Activated naive CD4-positive, alpha-beta T cell (primary cell): ENCODE measurements at regions not wholly inside any gene's neighbourhood (a gene's known extent, or its start where the extent isn't known, plus 50 kb on each side); places are given as distances from the start of the nearest gene placed in this dataset.

ENCODE experiments used
- DNase-seq, 4 experiments: peaks; one replicate each; lab custom pipeline; 2025; lab: John Stamatoyannopoulos, UW

GRCh38 chrX:40452031-40452430, 128.7 kb upstream of the ATP6AP2 start:
- no peak for DNase-seq

- no peak for DNase-seq
Observed at GRCh38 chrX:40449956-40450706, 130.6 kb upstream of the ATP6AP2 start.

GRCh38 chrX:40449396-40449795, 131.4 kb upstream of the ATP6AP2 start:
- no peak for DNase-seq

GRCh38 chrX:40448793-40449192, 132.0 kb upstream of the ATP6AP2 start:
- DNase-seq = no peak

GRCh38 chrX:40446921-40447320, 133.8 kb upstream of the ATP6AP2 start:
- no peak for DNase-seq

GRCh38 chrX:40445691-40446090, 135.1 kb upstream of the ATP6AP2 start:
- DNase-seq = no peak

- no peak for DNase-seq
Observed at GRCh38 chrX:40444798-40445496, 135.8 kb upstream of the ATP6AP2 start.

GRCh38 chrX:40444133-40444532, 136.6 kb upstream of the ATP6AP2 start:
- no peak for DNase-seq

- DNase-seq = no peak
Observed at GRCh38 chrX:40440866-40441265, 139.9 kb upstream of the ATP6AP2 start.

GRCh38 chrX:40439625-40440532, 140.9 kb upstream of the ATP6AP2 start:
- DNase-seq = no peak

GRCh38 chrX:40437348-40437747, 143.4 kb upstream of the ATP6AP2 start:
- DNase-seq = no peak

- DNase-seq = no peak
Observed at GRCh38 chrX:40434947-40435346, 145.8 kb upstream of the ATP6AP2 start.

GRCh38 chrX:40434443-40434842, 146.3 kb upstream of the ATP6AP2 start:
- no peak for DNase-seq

- no peak for DNase-seq
Observed at GRCh38 chrX:40433160-40433559, 147.6 kb upstream of the ATP6AP2 start.

GRCh38 chrX:40424259-40424658, 156.5 kb upstream of the ATP6AP2 start:
- no peak for DNase-seq

GRCh38 chrX:40423299-40423698, 157.5 kb upstream of the ATP6AP2 start:
- no peak for DNase-seq

- no peak for DNase-seq
Observed at GRCh38 chrX:40422021-40422420, 158.7 kb upstream of the ATP6AP2 start.

- no peak for DNase-seq
Observed at GRCh38 chrX:40420899-40421729, 159.7 kb upstream of the ATP6AP2 start.

GRCh38 chrX:40418813-40419195, 162.0 kb upstream of the ATP6AP2 start:
- DNase-seq = no peak

- DNase-seq = no peak
Observed at GRCh38 chrX:40418146-40418812, 162.5 kb upstream of the ATP6AP2 start.

- no peak for DNase-seq
Observed at GRCh38 chrX:40415675-40416074, 165.1 kb upstream of the ATP6AP2 start.
